ENCODE measurements at regions not wholly inside any gene's neighbourhood (a gene's known extent, or its start where the extent isn't known, plus 50 kb on each side); places are given as distances from the start of the nearest gene placed in this dataset.

GRCh38 chr18:39215920-39216319 is 1650.3 kb upstream of the CELF4 start:
- TF ChIP-seq CTCF (IDR thresholded peaks at IDR 0.05 in 2 of 3, conservative IDR thresholded peaks at IDR 0.05 in 1 of 3; ENCODE audit: control insufficient read depth in 2 of 3, extremely low read depth in 1 of 3, insufficient read depth in 1 of 3, low read depth in 3 of 3, low read length in 3 of 3) = no peak
- no peak for TF ChIP-seq TAF1 (IDR thresholded peaks at IDR 0.05; ENCODE audit: borderline replicate concordance, low read depth, low read length)
- no peak for TF ChIP-seq ZNF274 (IDR thresholded peaks at IDR 0.05; ENCODE audit: insufficient read depth, insufficient read length)

All from GM12878 (cell line).